ENCODE measurements at regions not wholly inside any gene's neighbourhood (a gene's known extent, or its start where the extent isn't known, plus 50 kb on each side); places are given as distances from the start of the nearest gene placed in this dataset.

DNA sequence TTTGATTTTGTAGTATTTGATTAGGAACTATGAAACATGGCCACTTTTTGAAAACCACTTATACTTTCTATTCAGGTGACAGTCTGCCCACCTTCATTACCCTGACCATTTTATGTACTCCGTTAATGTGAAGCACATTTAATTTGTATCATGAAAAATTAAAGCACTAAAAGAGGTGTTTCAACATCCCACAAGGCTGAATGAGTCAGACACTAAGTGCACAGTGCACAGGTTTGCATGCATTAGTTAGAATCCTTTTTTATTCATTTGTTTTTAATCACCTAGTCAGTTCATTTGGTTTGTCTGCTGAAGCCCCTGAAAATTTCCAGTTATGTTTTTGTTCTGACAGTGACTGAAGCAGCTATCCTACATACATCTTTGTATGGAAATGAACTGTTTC is 271.0 kb downstream of the SLITRK5 start:
- Histone ChIP-seq H3K9me3 (no peaks in the 10 kb centered on the region), H3K4me3 (no peak overlapping the region), H3K4me1 (replicated peaks) (no peaks in the 10 kb centered on the region), H3K27me3 (replicated peaks; ENCODE audit: insufficient read depth) (no peaks in the 10 kb centered on the region), H3K27ac (no peak overlapping the region), H3K36me3 (no peaks in the 10 kb centered on the region)
- intact Hi-C loops (cut with DNase I) = no loop called here
- no peak for DNase-seq (ENCODE audit: low spot score)
- 74% methylated on average over 1 of the region's 1 CpG for WGBS
- TF ChIP-seq, protein P1, sequence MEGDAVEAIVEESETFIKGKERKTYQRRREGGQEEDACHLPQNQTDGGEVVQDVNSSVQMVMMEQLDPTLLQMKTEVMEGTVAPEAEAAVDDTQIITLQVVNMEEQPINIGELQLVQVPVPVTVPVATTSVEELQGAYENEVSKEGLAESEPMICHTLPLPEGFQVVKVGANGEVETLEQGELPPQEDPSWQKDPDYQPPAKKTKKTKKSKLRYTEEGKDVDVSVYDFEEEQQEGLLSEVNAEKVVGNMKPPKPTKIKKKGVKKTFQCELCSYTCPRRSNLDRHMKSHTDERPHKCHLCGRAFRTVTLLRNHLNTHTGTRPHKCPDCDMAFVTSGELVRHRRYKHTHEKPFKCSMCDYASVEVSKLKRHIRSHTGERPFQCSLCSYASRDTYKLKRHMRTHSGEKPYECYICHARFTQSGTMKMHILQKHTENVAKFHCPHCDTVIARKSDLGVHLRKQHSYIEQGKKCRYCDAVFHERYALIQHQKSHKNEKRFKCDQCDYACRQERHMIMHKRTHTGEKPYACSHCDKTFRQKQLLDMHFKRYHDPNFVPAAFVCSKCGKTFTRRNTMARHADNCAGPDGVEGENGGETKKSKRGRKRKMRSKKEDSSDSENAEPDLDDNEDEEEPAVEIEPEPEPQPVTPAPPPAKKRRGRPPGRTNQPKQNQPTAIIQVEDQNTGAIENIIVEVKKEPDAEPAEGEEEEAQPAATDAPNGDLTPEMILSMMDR (IDR thresholded peaks at IDR 0.05) = no peak
- no peak for TF ChIP-seq POLR2A (IDR thresholded peaks at IDR 0.05)
- no peak for TF ChIP-seq POLR2AphosphoS5 (IDR thresholded peaks at IDR 0.05)

DNA sequence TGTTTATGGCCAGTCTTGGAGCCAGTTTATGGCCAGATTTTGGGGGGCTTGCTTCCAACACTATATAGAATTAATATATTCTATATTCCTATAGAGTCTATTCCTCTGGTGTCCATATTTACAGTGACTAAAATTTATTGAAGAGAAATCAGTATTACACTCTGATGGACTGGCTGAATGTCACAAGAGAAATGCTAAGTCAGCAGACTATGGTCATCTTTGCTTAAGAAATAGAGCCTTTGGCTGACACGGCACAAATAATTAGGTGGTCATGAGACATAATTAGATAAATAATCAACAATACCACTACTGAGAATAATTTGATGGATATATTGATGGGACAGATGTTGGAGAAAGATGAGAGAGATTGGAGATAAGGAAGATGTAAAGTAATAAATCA is 272.9 kb downstream of the SLITRK5 start:
- H3K9me3 ChIP-seq = no peaks in the 10 kb centered on the region
- no peak overlapping the region for H3K4me3 ChIP-seq
- DNase-seq (ENCODE audit: low spot score) = no peak
- H3K36me3 ChIP-seq = no peaks in the 10 kb centered on the region
- no peaks in the 10 kb centered on the region for H3K27me3 ChIP-seq (replicated peaks; ENCODE audit: insufficient read depth)
- 74% methylated on average over 1 of the region's 1 CpG for WGBS
- intact Hi-C loops (cut with DNase I) = no loop called here
- H3K27ac ChIP-seq = no peak overlapping the region
- TF ChIP-seq, protein P1 (IDR thresholded peaks at IDR 0.05) = no peak
- TF ChIP-seq POLR2A (IDR thresholded peaks at IDR 0.05) (no peak), POLR2AphosphoS5 (IDR thresholded peaks at IDR 0.05) (no peak)
- no peaks in the 10 kb centered on the region for H3K4me1 ChIP-seq (replicated peaks)

GRCh38 chr13:87952377-87952776 is 281.2 kb downstream of the SLITRK5 start:
- H3K4me1 ChIP-seq (replicated peaks) = no peaks in the 10 kb centered on the region
- no peaks in the 10 kb centered on the region for H3K27me3 ChIP-seq (replicated peaks; ENCODE audit: insufficient read depth)
- no peaks in the 10 kb centered on the region for H3K9me3 ChIP-seq
- intact Hi-C loops (cut with DNase I) = no loop called here
- no peaks in the 10 kb centered on the region for H3K36me3 ChIP-seq
- 80% methylated on average over 2 of the region's 2 CpGs for WGBS
- no peak for DNase-seq (ENCODE audit: low spot score)
- TF ChIP-seq POLR2AphosphoS5 (IDR thresholded peaks at IDR 0.05) = no peak
- no peak for TF ChIP-seq POLR2A (IDR thresholded peaks at IDR 0.05)
- TF ChIP-seq, protein P1 (IDR thresholded peaks at IDR 0.05) = no peak
- H3K27ac ChIP-seq = no peak overlapping the region
- no peak overlapping the region for H3K4me3 ChIP-seq

- intact Hi-C loops (cut with DNase I) = no loop called here
- 78% methylated on average over 3 of the region's 3 CpGs for WGBS
- Histone ChIP-seq H3K9me3 (no peaks in the 10 kb centered on the region), H3K4me3 (no peak overlapping the region), H3K27ac (no peak overlapping the region), H3K4me1 (replicated peaks) (no peaks in the 10 kb centered on the region), H3K36me3 (no peaks in the 10 kb centered on the region), H3K27me3 (replicated peaks; ENCODE audit: insufficient read depth) (no peaks in the 10 kb centered on the region)
- no peak for DNase-seq (ENCODE audit: low spot score)
- TF ChIP-seq POLR2A (IDR thresholded peaks at IDR 0.05) = no peak
- TF ChIP-seq, protein P1 (IDR thresholded peaks at IDR 0.05) = no peak
- TF ChIP-seq POLR2AphosphoS5 (IDR thresholded peaks at IDR 0.05) = no peak
Observed at GRCh38 chr13:87953381-87953780, 282.2 kb downstream of the SLITRK5 start.

GRCh38 chr13:87954091-87954490 is 282.9 kb downstream of the SLITRK5 start:
- no peak overlapping the region for H3K27ac ChIP-seq
- no peaks in the 10 kb centered on the region for H3K36me3 ChIP-seq
- H3K9me3 ChIP-seq = no peaks in the 10 kb centered on the region
- no peaks in the 10 kb centered on the region for H3K4me1 ChIP-seq (replicated peaks)
- no peaks in the 10 kb centered on the region for H3K27me3 ChIP-seq (replicated peaks; ENCODE audit: insufficient read depth)
- WGBS = 77% methylated on average over 3 of the region's 3 CpGs
- TF ChIP-seq POLR2AphosphoS5 (IDR thresholded peaks at IDR 0.05) = no peak
- no peak for TF ChIP-seq POLR2A (IDR thresholded peaks at IDR 0.05)
- DNase-seq (ENCODE audit: low spot score) = no peak
- no peak overlapping the region for H3K4me3 ChIP-seq
- intact Hi-C loops (cut with DNase I) = no loop called here

Data from prostate gland (tissue), 2 donors.